HCT116 (cell line): ENCODE measurements at regions not wholly inside any gene's neighbourhood (a gene's known extent, or its start where the extent isn't known, plus 50 kb on each side); places are given as distances from the start of the nearest gene placed in this dataset.

Experiments used
- EGR1 ChIP-seq: IDR thresholded peaks from 2 replicates; pipeline ENCODE4 v1.6.1; 2012; ENCODE audit warnings: low read depth
- EZH2 ChIP-seq: fragments of 200-600 bp; sonication (generic); IDR thresholded peaks from 2 replicates; pipeline ENCODE4 v1.6.1; 2017; ENCODE audit warnings: antibody characterized with exemption, mixed run types
- POLR2A ChIP-seq: IDR thresholded peaks from 2 replicates; pipeline ENCODE4 v1.7.0; 2011; ENCODE audit warnings: borderline replicate concordance; ENCODE audit not compliant: insufficient read depth, insufficient read length; ENCODE audit errors: extremely low read depth

- TF ChIP-seq EGR1 = no peak
- no peak for TF ChIP-seq EZH2
- TF ChIP-seq POLR2A = no peak
Measured at GRCh38 chr16:60151987-60152386, 1417.9 kb upstream of the GOT2 start.
